ENCODE measurements at regions not wholly inside any gene's neighbourhood (a gene's known extent, or its start where the extent isn't known, plus 50 kb on each side); places are given as distances from the start of the nearest gene placed in this dataset.

DNA sequence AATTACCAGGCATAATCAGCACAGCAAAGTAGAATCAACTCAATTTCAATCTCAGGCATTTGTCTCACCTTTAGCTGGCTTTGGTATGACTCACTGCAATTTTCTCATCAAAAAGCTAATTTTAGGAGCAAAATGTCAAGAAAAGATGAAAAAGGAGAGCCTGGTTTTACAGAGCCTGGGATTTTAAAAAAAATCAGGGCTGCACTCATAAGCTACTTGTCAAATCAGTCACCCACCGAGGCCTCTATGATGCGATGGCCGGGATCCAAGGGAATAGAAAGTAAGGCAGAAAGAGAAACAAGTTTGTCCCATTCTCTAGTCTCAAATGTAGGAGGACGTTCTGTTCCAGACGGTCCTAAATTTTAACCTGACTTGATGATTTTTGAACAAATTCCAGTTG is 170.9 kb downstream of the SOCS6 start:
- TF ChIP-seq, protein P1, sequence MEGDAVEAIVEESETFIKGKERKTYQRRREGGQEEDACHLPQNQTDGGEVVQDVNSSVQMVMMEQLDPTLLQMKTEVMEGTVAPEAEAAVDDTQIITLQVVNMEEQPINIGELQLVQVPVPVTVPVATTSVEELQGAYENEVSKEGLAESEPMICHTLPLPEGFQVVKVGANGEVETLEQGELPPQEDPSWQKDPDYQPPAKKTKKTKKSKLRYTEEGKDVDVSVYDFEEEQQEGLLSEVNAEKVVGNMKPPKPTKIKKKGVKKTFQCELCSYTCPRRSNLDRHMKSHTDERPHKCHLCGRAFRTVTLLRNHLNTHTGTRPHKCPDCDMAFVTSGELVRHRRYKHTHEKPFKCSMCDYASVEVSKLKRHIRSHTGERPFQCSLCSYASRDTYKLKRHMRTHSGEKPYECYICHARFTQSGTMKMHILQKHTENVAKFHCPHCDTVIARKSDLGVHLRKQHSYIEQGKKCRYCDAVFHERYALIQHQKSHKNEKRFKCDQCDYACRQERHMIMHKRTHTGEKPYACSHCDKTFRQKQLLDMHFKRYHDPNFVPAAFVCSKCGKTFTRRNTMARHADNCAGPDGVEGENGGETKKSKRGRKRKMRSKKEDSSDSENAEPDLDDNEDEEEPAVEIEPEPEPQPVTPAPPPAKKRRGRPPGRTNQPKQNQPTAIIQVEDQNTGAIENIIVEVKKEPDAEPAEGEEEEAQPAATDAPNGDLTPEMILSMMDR (IDR thresholded peaks at IDR 0.05), result no peak
- TF ChIP-seq POLR2A (IDR thresholded peaks at IDR 0.05), result no peak

Data from right lobe of liver (tissue), 4 donors.